ENCODE measurements at regions not wholly inside any gene's neighbourhood (a gene's known extent, or its start where the extent isn't known, plus 50 kb on each side); places are given as distances from the start of the nearest gene placed in this dataset.

GRCh38 chr2:126399001-126399400 lies 257.0 kb upstream of the GYPC start:
- no peaks in the 10 kb centered on the region for H3K79me1 ChIP-seq (replicated peaks; ENCODE audit: low read length, poor library complexity, severe bottlenecking)
- no peak overlapping the region for H3K4me2 ChIP-seq (ENCODE audit: low read length, poor library complexity, severe bottlenecking)
- H2BK5ac ChIP-seq (ENCODE audit: low read depth, low read length, poor library complexity, severe bottlenecking): no peak overlapping the region
- H3K18ac ChIP-seq (ENCODE audit: low read depth in 1 of 2, low read length in 2 of 2): no peak overlapping the region
- H3K4me3 ChIP-seq (ENCODE audit: insufficient read depth in 1 of 2, low read depth in 1 of 2, low read length in 2 of 2): no peak overlapping the region
- no peak overlapping the region for H4K8ac ChIP-seq (ENCODE audit: low read length)
- no peak overlapping the region for H4K91ac ChIP-seq (ENCODE audit: low read length)
- H3K4ac ChIP-seq (ENCODE audit: low read depth in 1 of 2, low read length in 2 of 2): no peak overlapping the region
- H3K27ac ChIP-seq (ENCODE audit: low read length, poor library complexity, severe bottlenecking): no peak overlapping the region
- no peaks in the 10 kb centered on the region for H3K4me1 ChIP-seq (ENCODE audit: control insufficient read depth, insufficient read depth, low read depth, low read length)
- H3K23ac ChIP-seq (ENCODE audit: low read length in 2 of 2): no peak overlapping the region
- no peak for DNase-seq
- no peaks in the 10 kb centered on the region for H3K27me3 ChIP-seq (ENCODE audit: control insufficient read depth in 1 of 2, insufficient read depth in 1 of 2, low read length in 2 of 2)
- WGBS: 100% methylated on average over 2 of the region's 2 CpGs
- H3K9me3 ChIP-seq (ENCODE audit: control insufficient read depth, low read length): peaks cover 10% of the 10 kb centered on the region
- no peak overlapping the region for H2BK12ac ChIP-seq (ENCODE audit: low read length in 2 of 2)
- no peak overlapping the region for H3K9ac ChIP-seq (ENCODE audit: low read length)
- no peaks in the 10 kb centered on the region for H3K36me3 ChIP-seq (ENCODE audit: control insufficient read depth in 1 of 2, insufficient read depth in 2 of 2, low read depth in 1 of 2, low read length in 2 of 2)
- no peak overlapping the region for H2BK15ac ChIP-seq (ENCODE audit: low read depth, poor library complexity, severe bottlenecking)
- no peak overlapping the region for H2AFZ ChIP-seq (ENCODE audit: low read depth, low read length)
- H2AK5ac ChIP-seq (ENCODE audit: low read length, severe bottlenecking): no peak overlapping the region
- H2BK120ac ChIP-seq (ENCODE audit: low read depth, low read length): no peak overlapping the region
- no peak overlapping the region for H3K14ac ChIP-seq (ENCODE audit: low read length in 2 of 2)

GRCh38 chr2:126403039-126403628 lies 252.8 kb upstream of the GYPC start:
- DNase-seq: no peak
- H2BK120ac ChIP-seq (ENCODE audit: low read depth, low read length): no peak overlapping the region
- no peak overlapping the region for H3K18ac ChIP-seq (ENCODE audit: low read depth in 1 of 2, low read length in 2 of 2)
- H3K23ac ChIP-seq (ENCODE audit: low read length in 2 of 2): no peak overlapping the region
- no peak overlapping the region for H3K4me3 ChIP-seq (ENCODE audit: insufficient read depth in 1 of 2, low read depth in 1 of 2, low read length in 2 of 2)
- H4K91ac ChIP-seq (ENCODE audit: low read length): no peak overlapping the region
- H3K9me3 ChIP-seq (ENCODE audit: control insufficient read depth, low read length): peaks cover 3% of the 10 kb centered on the region
- H2AFZ ChIP-seq (ENCODE audit: low read depth, low read length): no peak overlapping the region
- no peaks in the 10 kb centered on the region for H3K36me3 ChIP-seq (ENCODE audit: control insufficient read depth in 1 of 2, insufficient read depth in 2 of 2, low read depth in 1 of 2, low read length in 2 of 2)
- H2BK12ac ChIP-seq (ENCODE audit: low read length in 2 of 2): no peak overlapping the region
- 93% methylated on average over 5 of the region's 5 CpGs for WGBS
- no peak overlapping the region for H4K8ac ChIP-seq (ENCODE audit: low read length)
- no peaks in the 10 kb centered on the region for H3K4me1 ChIP-seq (ENCODE audit: control insufficient read depth, insufficient read depth, low read depth, low read length)
- H3K4me2 ChIP-seq (ENCODE audit: low read length, poor library complexity, severe bottlenecking): no peak overlapping the region
- no peak overlapping the region for H2BK15ac ChIP-seq (ENCODE audit: low read depth, poor library complexity, severe bottlenecking)
- no peaks in the 10 kb centered on the region for H3K79me1 ChIP-seq (replicated peaks; ENCODE audit: low read length, poor library complexity, severe bottlenecking)
- no peak overlapping the region for H2BK5ac ChIP-seq (ENCODE audit: low read depth, low read length, poor library complexity, severe bottlenecking)
- H3K9ac ChIP-seq (ENCODE audit: low read length): no peak overlapping the region
- no peak overlapping the region for H3K14ac ChIP-seq (ENCODE audit: low read length in 2 of 2)
- H3K4ac ChIP-seq (ENCODE audit: low read depth in 1 of 2, low read length in 2 of 2): no peak overlapping the region
- no peak overlapping the region for H3K27ac ChIP-seq (ENCODE audit: low read length, poor library complexity, severe bottlenecking)
- H2AK5ac ChIP-seq (ENCODE audit: low read length, severe bottlenecking): no peak overlapping the region
- no peaks in the 10 kb centered on the region for H3K27me3 ChIP-seq (ENCODE audit: control insufficient read depth in 1 of 2, insufficient read depth in 1 of 2, low read length in 2 of 2)

DNA sequence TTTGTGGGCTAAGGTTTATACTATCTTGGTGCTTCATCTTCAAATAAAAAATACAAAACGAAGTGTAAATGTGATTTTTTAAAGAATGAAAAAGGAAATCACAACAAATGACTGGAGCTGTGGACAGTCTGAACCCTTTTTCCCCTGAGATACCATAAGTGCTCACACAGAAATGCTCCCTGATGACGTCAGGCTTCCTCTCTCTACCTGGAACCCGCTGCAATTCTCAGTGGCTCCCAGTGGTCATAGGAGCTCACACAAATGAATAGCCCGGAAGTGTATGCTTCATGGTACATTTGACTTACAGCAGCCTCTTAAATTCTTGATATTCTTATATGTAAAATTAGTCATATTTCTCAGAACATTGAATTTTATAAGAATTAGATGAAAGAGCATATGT lies 249.7 kb upstream of the GYPC start:
- H3K4me2 ChIP-seq (ENCODE audit: low read length, poor library complexity, severe bottlenecking): no peak overlapping the region
- H3K23ac ChIP-seq (ENCODE audit: low read length in 2 of 2): no peak overlapping the region
- H2BK5ac ChIP-seq (ENCODE audit: low read depth, low read length, poor library complexity, severe bottlenecking): no peak overlapping the region
- H3K27me3 ChIP-seq (ENCODE audit: control insufficient read depth in 1 of 2, insufficient read depth in 1 of 2, low read length in 2 of 2): no peaks in the 10 kb centered on the region
- no peaks in the 10 kb centered on the region for H3K4me1 ChIP-seq (ENCODE audit: control insufficient read depth, insufficient read depth, low read depth, low read length)
- H3K4me3 ChIP-seq (ENCODE audit: insufficient read depth in 1 of 2, low read depth in 1 of 2, low read length in 2 of 2): no peak overlapping the region
- peak overlapping the region in 1 of 2 experiments; percentile 58 for H3K14ac ChIP-seq (ENCODE audit: low read length in 2 of 2)
- H2BK12ac ChIP-seq (ENCODE audit: low read length in 2 of 2): no peak overlapping the region
- no peak overlapping the region for H3K27ac ChIP-seq (ENCODE audit: low read length, poor library complexity, severe bottlenecking)
- H3K36me3 ChIP-seq (ENCODE audit: control insufficient read depth in 1 of 2, insufficient read depth in 2 of 2, low read depth in 1 of 2, low read length in 2 of 2): no peaks in the 10 kb centered on the region
- H3K9me3 ChIP-seq (ENCODE audit: control insufficient read depth, low read length): peaks cover 3% of the 10 kb centered on the region
- WGBS: 40% methylated on average over 2 of the region's 4 CpGs
- H2BK120ac ChIP-seq (ENCODE audit: low read depth, low read length): no peak overlapping the region
- no peak overlapping the region for H3K9ac ChIP-seq (ENCODE audit: low read length)
- H3K4ac ChIP-seq (ENCODE audit: low read depth in 1 of 2, low read length in 2 of 2): no peak overlapping the region
- no peak overlapping the region for H2AK5ac ChIP-seq (ENCODE audit: low read length, severe bottlenecking)
- no peak overlapping the region for H4K8ac ChIP-seq (ENCODE audit: low read length)
- H4K91ac ChIP-seq (ENCODE audit: low read length): no peak overlapping the region
- H2BK15ac ChIP-seq (ENCODE audit: low read depth, poor library complexity, severe bottlenecking): no peak overlapping the region
- no peaks in the 10 kb centered on the region for H3K79me1 ChIP-seq (replicated peaks; ENCODE audit: low read length, poor library complexity, severe bottlenecking)
- DNase-seq: no peak
- H2AFZ ChIP-seq (ENCODE audit: low read depth, low read length): no peak overlapping the region
- H3K18ac ChIP-seq (ENCODE audit: low read depth in 1 of 2, low read length in 2 of 2): no peak overlapping the region

DNA sequence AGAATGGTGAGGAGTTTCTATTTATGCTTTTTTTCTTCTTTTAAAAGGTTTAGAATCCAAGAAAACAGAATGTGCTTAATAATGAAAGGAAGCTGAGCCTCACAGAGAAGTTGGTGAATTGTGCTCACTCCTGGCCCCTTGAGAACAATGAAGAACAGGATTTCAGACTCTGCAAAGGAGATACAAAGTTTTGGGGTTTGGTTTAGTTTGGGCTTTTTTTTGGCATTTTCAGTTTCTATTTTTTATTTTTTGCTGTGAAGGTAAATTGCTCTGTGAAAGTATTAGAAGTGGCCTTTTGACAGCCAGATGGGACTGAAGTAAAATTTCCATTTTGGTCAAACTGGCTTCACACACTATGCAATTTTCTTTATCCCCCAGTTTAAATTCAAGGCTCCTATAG lies 247.3 kb upstream of the GYPC start:
- Histone ChIP-seq H4K8ac (ENCODE audit: low read length) (no peak overlapping the region), H3K4me1 (ENCODE audit: control insufficient read depth, insufficient read depth, low read depth, low read length) (no peaks in the 10 kb centered on the region), H3K36me3 (ENCODE audit: control insufficient read depth in 1 of 2, insufficient read depth in 2 of 2, low read depth in 1 of 2, low read length in 2 of 2) (no peaks in the 10 kb centered on the region), H2AFZ (ENCODE audit: low read depth, low read length) (no peak overlapping the region), H3K23ac (ENCODE audit: low read length in 2 of 2) (no peak overlapping the region), H3K79me1 (replicated peaks; ENCODE audit: low read length, poor library complexity, severe bottlenecking) (no peaks in the 10 kb centered on the region), H2BK12ac (ENCODE audit: low read length in 2 of 2) (no peak overlapping the region), H3K9me3 (ENCODE audit: control insufficient read depth, low read length) (peaks cover 6% of the 10 kb centered on the region), H3K27me3 (ENCODE audit: control insufficient read depth in 1 of 2, insufficient read depth in 1 of 2, low read length in 2 of 2) (no peaks in the 10 kb centered on the region), H2BK15ac (ENCODE audit: low read depth, poor library complexity, severe bottlenecking) (no peak overlapping the region), H2BK5ac (ENCODE audit: low read depth, low read length, poor library complexity, severe bottlenecking) (no peak overlapping the region), H4K91ac (ENCODE audit: low read length) (no peak overlapping the region), H3K4me2 (ENCODE audit: low read length, poor library complexity, severe bottlenecking) (no peak overlapping the region), H2BK120ac (ENCODE audit: low read depth, low read length) (no peak overlapping the region), H2AK5ac (ENCODE audit: low read length, severe bottlenecking) (no peak overlapping the region), H3K18ac (ENCODE audit: low read depth in 1 of 2, low read length in 2 of 2) (no peak overlapping the region), H3K27ac (ENCODE audit: low read length, poor library complexity, severe bottlenecking) (no peak overlapping the region), H3K14ac (ENCODE audit: low read length in 2 of 2) (no peak overlapping the region), H3K4ac (ENCODE audit: low read depth in 1 of 2, low read length in 2 of 2) (no peak overlapping the region), H3K9ac (ENCODE audit: low read length) (no peak overlapping the region), H3K4me3 (ENCODE audit: insufficient read depth in 1 of 2, low read depth in 1 of 2, low read length in 2 of 2) (no peak overlapping the region)
- DNase-seq: no peak
